ENCODE measurements at regions not wholly inside any gene's neighbourhood (a gene's known extent, or its start where the extent isn't known, plus 50 kb on each side); places are given as distances from the start of the nearest gene placed in this dataset.

- TF ChIP-seq POLR2AphosphoS5 (IDR thresholded peaks at IDR 0.05; ENCODE audit: low read depth, low read length) = no peak
- no peak for TF ChIP-seq TAF1 (IDR thresholded peaks at IDR 0.05; ENCODE audit: borderline replicate concordance, insufficient read depth, low read length)
- TF ChIP-seq REST (IDR thresholded peaks at IDR 0.05; ENCODE audit: insufficient read depth in 1 of 2, low read depth in 2 of 2, low read length in 2 of 2) = no peak
- TF ChIP-seq SIN3A (IDR thresholded peaks at IDR 0.05; ENCODE audit: borderline replicate concordance, insufficient read depth, low read length) = no peak
Observed at GRCh38 chr14:89620436-89620835, 203.4 kb upstream of the FOXN3 start.
